Activated CD4-positive, alpha-beta T cell treated with anti-CD3 and anti-CD28 coated beads, Interleukin-2, amount 10 ng/mL, durations not matched to agents 7 days and 5 days (primary cell): ENCODE measurements at regions not wholly inside any gene's neighbourhood (a gene's known extent, or its start where the extent isn't known, plus 50 kb on each side); places are given as distances from the start of the nearest gene placed in this dataset.

ENCODE experiments used
- CTCF ChIA-PET: fragments of 350-600 bp; sonication (Branson Sonifier 250); formaldehyde crosslinking; loops from one replicate; lab custom pipeline; 2021; ENCODE audit warnings: antibody characterized with exemption; lab: Charles Lee
- POLR2A ChIA-PET: fragments of 350-600 bp; sonication (Branson Sonifier 250); formaldehyde crosslinking; loops from one replicate; lab custom pipeline; 2021; ENCODE audit warnings: antibody characterized with exemption; lab: Charles Lee
- DNase-seq: peaks from one replicate; pipeline ENCODE4 v3.0.0-alpha.2; 2020
- H3K27ac Mint-ChIP-seq: one replicate; pipeline ENCODE4 v1.8.0; 2021; ENCODE audit warnings: mild to moderate bottlenecking, moderate library complexity, mixed read lengths
- H3K27me3 Mint-ChIP-seq: one replicate; pipeline ENCODE4 v1.8.0; 2021; ENCODE audit warnings: mixed read lengths
- H3K36me3 Mint-ChIP-seq: one replicate; pipeline ENCODE4 v1.8.0; 2021; ENCODE audit warnings: low read depth, mixed read lengths
- H3K4me1 Mint-ChIP-seq: one replicate; pipeline ENCODE4 v1.8.0; 2021; ENCODE audit warnings: mixed read lengths
- H3K4me3 Mint-ChIP-seq: one replicate; pipeline ENCODE4 v1.8.0; 2021; ENCODE audit warnings: mild to moderate bottlenecking, moderate library complexity, mixed read lengths
- H3K9me3 Mint-ChIP-seq: one replicate; pipeline ENCODE4 v1.8.0; 2021; ENCODE audit warnings: mixed read lengths

GRCh38 chr3:112745567-112746248 lies 101.0 kb downstream of the CD200R1L start:
- Mint-ChIP-seq H3K36me3 (peaks cover 3% of the 10 kb centered on the region), H3K9me3 (peaks cover 6% of the 10 kb centered on the region), H3K27me3 (no peaks in the 10 kb centered on the region), H3K27ac (no peak overlapping the region), H3K4me1 (peaks cover 20% of the 10 kb centered on the region), H3K4me3 (no peak overlapping the region)
- CTCF ChIA-PET = interaction anchor here (0.6 to 3.0 kb wide), 3 partner anchors 9 to 226 kb away, joined by 3 to 19 read pairs (median 3); no protein-coding TSS in a partner anchor
- POLR2A ChIA-PET = no interaction called here
- no peak for DNase-seq

- CTCF ChIA-PET = interaction anchor here (0.6 to 3.0 kb wide), 3 partner anchors 9 to 226 kb away, joined by 3 to 19 read pairs (median 3); no protein-coding TSS in a partner anchor
- Mint-ChIP-seq H3K9me3 (peaks cover 6% of the 10 kb centered on the region), H3K36me3 (peaks cover 3% of the 10 kb centered on the region), H3K27ac (no peak overlapping the region), H3K4me1 (peaks cover 27% of the 10 kb centered on the region), H3K4me3 (no peak overlapping the region), H3K27me3 (no peaks in the 10 kb centered on the region)
- no peak for DNase-seq
- POLR2A ChIA-PET = no interaction called here
Observed at GRCh38 chr3:112744825-112745566, 101.7 kb downstream of the CD200R1L start.

- no peak for DNase-seq
- H3K4me1 Mint-ChIP-seq = peaks cover 36% of the 10 kb centered on the region
- H3K27me3 Mint-ChIP-seq = no peaks in the 10 kb centered on the region
- peaks cover 3% of the 10 kb centered on the region for H3K9me3 Mint-ChIP-seq
- H3K4me3 Mint-ChIP-seq = no peak overlapping the region
- CTCF ChIA-PET = interaction anchor here (0.7 to 1.4 kb wide), 3 partner anchors 9 to 143 kb away, joined by 3 to 4 read pairs (median 3); no protein-coding TSS in a partner anchor
- POLR2A ChIA-PET = interaction anchor here (0.6 kb wide), 1 partner anchor 1153 kb away, joined by 4 read pairs; no protein-coding TSS in a partner anchor
- H3K36me3 Mint-ChIP-seq = peaks cover 3% of the 10 kb centered on the region
- H3K27ac Mint-ChIP-seq = no peak overlapping the region
Observed at GRCh38 chr3:112744106-112744505, 102.6 kb downstream of the CD200R1L start.

GRCh38 chr3:112742934-112743333 lies 102.0 kb upstream of the CCDC80 start:
- H3K4me1 Mint-ChIP-seq = peaks cover 41% of the 10 kb centered on the region
- no peak for DNase-seq
- H3K4me3 Mint-ChIP-seq = no peak overlapping the region
- ChIA-PET CTCF (interaction anchor here (1.4 kb wide), 1 partner anchor 17 kb away, joined by 4 read pairs; no protein-coding TSS in a partner anchor), POLR2A (no interaction called here)
- H3K27me3 Mint-ChIP-seq = no peaks in the 10 kb centered on the region
- H3K27ac Mint-ChIP-seq = no peak overlapping the region
- H3K36me3 Mint-ChIP-seq = peaks cover 3% of the 10 kb centered on the region
- H3K9me3 Mint-ChIP-seq = peaks cover 2% of the 10 kb centered on the region

- ChIA-PET CTCF (no interaction called here), POLR2A (no interaction called here)
- Mint-ChIP-seq H3K9me3 (peaks cover 2% of the 10 kb centered on the region), H3K4me1 (peaks cover 46% of the 10 kb centered on the region), H3K4me3 (no peak overlapping the region), H3K27ac (no peak overlapping the region), H3K27me3 (no peaks in the 10 kb centered on the region), H3K36me3 (peaks cover 5% of the 10 kb centered on the region)
- no peak for DNase-seq
Observed at GRCh38 chr3:112741983-112742382, 101.0 kb upstream of the CCDC80 start.

GRCh38 chr3:112740835-112741234 lies 99.9 kb upstream of the CCDC80 start:
- Mint-ChIP-seq H3K4me1 (peaks cover 57% of the 10 kb centered on the region), H3K27me3 (no peaks in the 10 kb centered on the region), H3K36me3 (peaks cover 5% of the 10 kb centered on the region), H3K4me3 (no peak overlapping the region), H3K9me3 (peaks cover 2% of the 10 kb centered on the region), H3K27ac (peak overlapping the region; percentile 84)
- CTCF ChIA-PET = interaction anchor here (0.8 to 2.2 kb wide), 2 partner anchors 9 to 31 kb away, joined by 3 to 5 read pairs; no protein-coding TSS in a partner anchor
- DNase-seq = no peak
- POLR2A ChIA-PET = no interaction called here

GRCh38 chr3:112739252-112739965 lies 98.5 kb upstream of the CCDC80 start:
- peak; percentile 10 for DNase-seq
- H3K4me3 Mint-ChIP-seq = peak overlapping the region; percentile 40
- no peaks in the 10 kb centered on the region for H3K27me3 Mint-ChIP-seq
- peaks cover 60% of the 10 kb centered on the region for H3K4me1 Mint-ChIP-seq
- peak overlapping the region; percentile 84 for H3K27ac Mint-ChIP-seq
- peaks cover 2% of the 10 kb centered on the region for H3K9me3 Mint-ChIP-seq
- ChIA-PET CTCF (interaction anchor here (0.6 to 2.2 kb wide), 5 partner anchors 10 to 269 kb away, joined by 3 to 7 read pairs (median 4); no protein-coding TSS in a partner anchor), POLR2A (interaction anchor here (0.5 to 0.7 kb wide), 2 partner anchors 33 to 205 kb away, joined by 3 to 6 read pairs; no protein-coding TSS in a partner anchor)
- peaks cover 5% of the 10 kb centered on the region for H3K36me3 Mint-ChIP-seq

- ChIA-PET CTCF (interaction anchor here (0.9 to 4.3 kb wide), 3 partner anchors 8 to 241 kb away, joined by 3 to 19 read pairs (median 3); no protein-coding TSS in a partner anchor), POLR2A (no interaction called here)
- H3K4me3 Mint-ChIP-seq = no peak overlapping the region
- DNase-seq = no peak
- peaks cover 2% of the 10 kb centered on the region for H3K9me3 Mint-ChIP-seq
- H3K36me3 Mint-ChIP-seq = peaks cover 5% of the 10 kb centered on the region
- H3K27ac Mint-ChIP-seq = no peak overlapping the region
- H3K27me3 Mint-ChIP-seq = no peaks in the 10 kb centered on the region
- peaks cover 61% of the 10 kb centered on the region for H3K4me1 Mint-ChIP-seq
Observed at GRCh38 chr3:112738366-112738765, 97.4 kb upstream of the CCDC80 start.

GRCh38 chr3:112736805-112737566 lies 96.0 kb upstream of the CCDC80 start:
- Mint-ChIP-seq H3K4me1 (peaks cover 59% of the 10 kb centered on the region), H3K9me3 (no peaks in the 10 kb centered on the region), H3K27ac (peak overlapping the region; percentile 86), H3K4me3 (no peak overlapping the region), H3K36me3 (peaks cover 5% of the 10 kb centered on the region), H3K27me3 (no peaks in the 10 kb centered on the region)
- peak; percentile 37 for DNase-seq
- ChIA-PET POLR2A (no interaction called here), CTCF (interaction anchor here (1.4 to 4.3 kb wide), 4 partner anchors 10 to 242 kb away, joined by 3 to 19 read pairs (median 3); no protein-coding TSS in a partner anchor)

GRCh38 chr3:112736386-112736785 lies 95.4 kb upstream of the CCDC80 start:
- ChIA-PET CTCF (interaction anchor here (1.4 to 4.3 kb wide), 4 partner anchors 10 to 1009 kb away, joined by 3 to 19 read pairs (median 4); no protein-coding TSS in a partner anchor), POLR2A (interaction anchor here (0.9 kb wide), 1 partner anchor 81 kb away, joined by 7 read pairs; no protein-coding TSS in a partner anchor)
- DNase-seq = no peak
- H3K4me3 Mint-ChIP-seq = no peak overlapping the region
- H3K9me3 Mint-ChIP-seq = no peaks in the 10 kb centered on the region
- H3K27ac Mint-ChIP-seq = peak overlapping the region; percentile 86
- H3K4me1 Mint-ChIP-seq = peaks cover 59% of the 10 kb centered on the region
- peaks cover 5% of the 10 kb centered on the region for H3K36me3 Mint-ChIP-seq
- no peaks in the 10 kb centered on the region for H3K27me3 Mint-ChIP-seq

GRCh38 chr3:112735926-112736325 lies 95.0 kb upstream of the CCDC80 start:
- peak overlapping the region; percentile 86 for H3K27ac Mint-ChIP-seq
- no peak overlapping the region for H3K4me3 Mint-ChIP-seq
- peaks cover 4% of the 10 kb centered on the region for H3K36me3 Mint-ChIP-seq
- DNase-seq = no peak
- no peaks in the 10 kb centered on the region for H3K27me3 Mint-ChIP-seq
- ChIA-PET POLR2A (interaction anchor here (0.9 kb wide), 1 partner anchor 81 kb away, joined by 7 read pairs; no protein-coding TSS in a partner anchor), CTCF (interaction anchor here (1.4 to 4.3 kb wide), 9 partner anchors 11 to 1009 kb away, joined by 3 to 19 read pairs (median 4); partner anchors contain the start of gene CD200R1)
- no peaks in the 10 kb centered on the region for H3K9me3 Mint-ChIP-seq
- H3K4me1 Mint-ChIP-seq = peaks cover 56% of the 10 kb centered on the region
